ENCODE measurements at regions not wholly inside any gene's neighbourhood (a gene's known extent, or its start where the extent isn't known, plus 50 kb on each side); places are given as distances from the start of the nearest gene placed in this dataset.
"Not testable (repeated sequence)": the region's sequence is repeated elsewhere in the genome, so short reads cannot be mapped to it uniquely, and the experiment has no call there.

- DNase-seq, result no peak
These were observed 992.6 kb downstream of the PCDH9 start for GRCh38 chr13:66237411-66238062.

- no peak for DNase-seq
These were observed 996.0 kb downstream of the PCDH9 start for GRCh38 chr13:66234159-66234558.

- not testable (repeated sequence) for DNase-seq
These were observed 998.2 kb downstream of the PCDH9 start for GRCh38 chr13:66231958-66232357.

DNA sequence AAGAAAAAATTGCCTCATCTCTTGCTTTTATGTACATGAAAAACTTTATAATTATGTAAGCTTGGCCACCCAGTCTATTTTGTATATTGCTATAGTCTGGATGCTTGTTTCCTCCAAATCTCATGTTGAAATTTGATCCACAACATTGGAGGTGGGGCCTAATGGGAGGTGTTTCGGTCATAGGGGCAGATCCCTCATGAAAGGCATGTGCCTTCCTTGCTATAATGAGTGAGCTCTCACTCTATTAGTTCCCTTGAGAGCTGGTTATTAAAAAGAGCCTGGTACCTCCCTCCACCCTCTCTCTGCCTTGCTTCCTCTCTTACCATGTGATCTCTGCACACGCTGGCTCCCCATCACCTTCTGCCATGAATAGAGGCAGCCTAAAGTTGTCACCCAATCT, 1005.1 kb downstream of the PCDH9 start:
- no peak for DNase-seq

GRCh38 chr13:66224663-66225062, 1005.5 kb downstream of the PCDH9 start:
- DNase-seq, result no peak

- no peak for DNase-seq
These were observed 1007.2 kb downstream of the PCDH9 start for GRCh38 chr13:66222926-66223325.

DNA sequence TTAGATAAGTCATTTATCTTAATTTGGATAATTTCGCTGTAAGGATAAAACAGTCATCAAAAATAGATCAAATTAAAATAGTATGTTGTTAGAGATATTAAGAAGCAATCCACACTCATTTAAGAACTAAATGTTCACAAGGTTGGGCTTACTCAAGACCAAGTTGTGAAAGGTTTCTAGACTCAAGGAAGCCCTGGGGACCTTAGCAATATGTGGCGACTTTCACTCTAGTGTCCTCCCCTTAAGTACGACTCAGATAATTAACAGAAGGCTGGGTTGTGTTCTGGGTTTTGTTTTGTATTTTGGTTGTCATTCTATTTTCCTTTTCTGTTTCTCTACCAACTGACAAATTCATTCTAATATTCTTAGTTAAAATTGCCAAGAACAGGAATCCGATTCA, 1008.0 kb downstream of the PCDH9 start:
- DNase-seq, result no peak

DNA sequence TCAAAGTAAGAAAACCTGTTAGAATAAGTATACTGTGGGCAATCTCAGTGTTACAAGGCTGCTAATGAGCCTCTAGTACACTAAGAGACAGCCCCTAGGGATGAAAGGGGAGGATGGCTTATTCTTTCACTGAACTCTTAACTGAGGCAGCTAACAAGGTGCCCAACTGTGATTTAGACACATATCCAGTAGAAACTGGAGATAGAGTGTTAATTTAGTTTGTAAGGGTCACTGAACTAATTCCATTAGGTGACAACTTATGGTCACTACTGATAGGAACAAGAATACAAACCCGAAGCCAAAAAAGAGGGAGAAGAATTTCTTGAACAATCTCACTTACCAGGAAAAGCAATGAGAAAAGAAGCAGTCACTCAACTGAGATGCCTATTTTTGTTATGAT, 1010.6 kb downstream of the PCDH9 start:
- DNase-seq, result no peak

DNA sequence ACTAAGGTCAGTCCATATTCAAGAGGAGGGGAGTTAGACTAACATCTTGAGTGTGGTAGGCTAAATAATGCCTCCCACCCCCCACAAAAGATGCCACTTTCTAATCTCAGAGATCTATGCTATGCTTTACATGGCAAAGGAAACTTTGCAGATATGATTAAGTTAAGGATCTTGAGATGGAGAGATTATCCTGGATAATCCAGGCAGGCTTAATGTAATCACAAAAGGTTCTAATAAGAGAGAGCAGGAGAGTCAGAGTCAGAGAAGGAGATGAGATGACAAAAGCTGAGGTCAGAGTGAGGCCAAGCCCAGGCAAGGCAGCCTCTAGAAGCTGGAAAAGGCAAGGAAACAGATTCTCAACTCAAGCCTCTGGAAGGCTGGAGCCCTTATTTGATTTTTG, 1011.6 kb downstream of the PCDH9 start:
- DNase-seq, result no peak

GRCh38 chr13:66216728-66217127, 1013.4 kb downstream of the PCDH9 start:
- no peak for DNase-seq

DNA sequence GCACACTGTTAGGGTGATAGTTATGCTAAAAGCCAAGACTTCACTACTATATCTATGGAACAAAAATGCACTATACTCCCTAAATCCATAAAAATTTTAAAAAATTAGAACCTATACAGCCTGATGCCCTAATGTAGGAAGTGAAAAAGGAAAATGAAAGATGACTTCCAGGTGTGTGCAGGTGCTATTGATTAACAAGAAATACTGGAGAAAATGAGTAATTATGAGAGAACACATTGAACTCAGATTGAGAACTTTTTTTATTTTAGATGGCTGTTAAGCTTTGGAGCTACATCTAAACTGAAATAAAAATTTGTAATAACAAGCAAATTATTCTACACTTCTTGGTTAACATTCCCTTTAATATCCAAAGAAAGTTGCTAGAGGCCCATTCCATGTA, 1015.7 kb downstream of the PCDH9 start:
- no peak for DNase-seq

- DNase-seq, result no peak
These were observed 1017.6 kb downstream of the PCDH9 start for GRCh38 chr13:66212511-66212910.

DNA sequence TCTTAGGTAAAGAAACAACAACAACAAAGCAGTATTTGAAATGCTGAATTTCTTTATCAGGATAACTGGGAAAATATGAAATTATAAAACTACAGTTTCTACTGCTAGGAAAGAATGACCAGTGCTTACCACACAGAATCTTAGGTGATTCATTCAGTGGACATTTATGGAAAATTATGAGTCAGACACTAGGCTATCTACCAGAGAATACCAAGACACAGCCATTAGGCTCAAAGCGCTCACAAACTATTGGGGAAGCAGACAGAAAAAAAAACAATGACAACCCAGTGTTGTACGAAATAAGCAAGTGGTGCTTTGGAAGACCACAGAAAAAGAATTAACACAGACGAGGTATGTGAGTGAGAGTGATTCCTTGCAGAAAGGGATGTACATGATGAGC, 1019.5 kb downstream of the PCDH9 start:
- no peak for DNase-seq

GRCh38 chr13:66208589-66208988, 1021.5 kb downstream of the PCDH9 start:
- DNase-seq, result no peak

DNA sequence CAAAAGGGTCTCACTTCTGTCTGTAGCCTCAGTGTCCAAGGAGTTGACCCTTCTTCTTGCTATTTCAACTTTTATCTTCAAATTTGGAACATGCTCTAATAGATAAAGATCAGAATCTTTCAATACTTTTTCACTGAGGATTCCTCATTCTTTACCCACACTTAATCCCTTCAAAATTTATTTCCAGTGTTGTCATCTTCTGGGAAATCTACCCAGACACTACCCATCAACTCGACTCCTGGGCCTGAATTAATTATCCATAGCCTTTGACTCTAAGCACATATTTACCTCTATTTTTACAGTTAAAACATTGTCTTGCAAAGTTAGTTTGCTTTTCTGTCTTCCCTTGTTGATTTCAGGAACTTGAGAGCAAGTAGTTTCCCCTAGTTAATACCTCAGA, 1022.5 kb downstream of the PCDH9 start:
- no peak for DNase-seq

GRCh38 chr13:66205807-66206206, 1024.3 kb downstream of the PCDH9 start:
- DNase-seq, result no peak

- no peak for DNase-seq
These were observed 1029.6 kb downstream of the PCDH9 start for GRCh38 chr13:66200555-66200954.

- no peak for DNase-seq
These were observed 1034.9 kb downstream of the PCDH9 start for GRCh38 chr13:66195238-66195637.

GRCh38 chr13:66189986-66190385, 1040.2 kb downstream of the PCDH9 start:
- DNase-seq, result no peak

DNA sequence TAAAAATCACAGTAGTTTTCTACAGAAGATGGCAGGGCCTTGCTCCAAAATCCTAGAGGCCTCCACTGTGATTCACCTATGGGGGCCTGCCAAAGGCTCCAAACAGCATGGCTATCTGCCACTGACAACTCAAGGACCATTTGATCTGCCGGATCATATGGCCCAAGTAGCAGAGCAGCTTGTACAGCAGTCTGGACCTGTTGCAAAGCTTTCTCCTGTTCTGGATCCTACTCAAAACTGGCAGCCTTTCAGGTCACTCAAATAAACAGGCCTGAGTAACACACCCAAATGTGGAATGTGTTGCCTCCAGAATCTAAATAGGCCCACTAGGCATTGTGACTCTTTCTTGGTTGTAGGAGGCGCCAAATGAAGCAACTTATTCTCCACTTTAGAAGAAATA, 1049.3 kb downstream of the PCDH9 start:
- no peak for DNase-seq

DNA sequence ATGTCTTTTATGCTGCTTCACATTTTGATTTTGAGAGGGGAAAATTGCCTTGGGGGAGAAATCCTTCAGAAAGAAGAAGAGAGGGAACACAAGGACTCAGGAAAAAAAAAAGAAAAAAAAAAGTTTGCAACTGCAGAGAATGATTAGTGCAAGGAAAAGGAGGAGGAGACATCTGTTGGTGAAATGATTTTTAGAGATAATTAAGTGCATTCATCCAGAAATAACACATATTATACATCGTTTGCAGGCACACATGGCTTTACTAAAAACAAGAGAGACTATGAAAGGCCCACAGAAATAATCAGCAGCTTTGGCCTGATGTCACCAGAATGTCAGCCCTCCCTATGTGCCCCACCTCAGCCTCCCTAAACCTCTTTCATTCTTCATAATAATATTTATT, 1058.2 kb downstream of the PCDH9 start:
- DNase-seq, result no peak

DNA sequence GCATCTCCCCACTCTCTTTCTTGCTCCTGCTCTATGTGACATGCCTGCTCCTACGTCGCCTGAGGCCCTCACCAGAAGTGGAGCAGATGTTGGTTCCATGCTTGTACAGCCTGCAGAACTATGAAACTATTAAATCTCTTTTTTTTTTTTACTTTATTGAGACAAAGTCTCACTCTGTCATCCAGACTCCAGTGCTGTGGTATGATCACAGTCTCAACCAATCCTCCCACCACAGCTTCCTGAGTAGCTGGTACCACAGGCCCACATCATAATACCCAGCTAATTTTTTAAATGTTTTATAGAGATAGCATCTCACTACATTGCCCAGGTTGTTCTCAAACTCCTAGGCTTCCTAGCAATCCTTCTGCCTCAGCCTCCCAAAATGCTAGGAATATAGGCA, 1067.7 kb downstream of the PCDH9 start:
- no peak for DNase-seq

- DNase-seq, result no peak
These were observed 1070.6 kb downstream of the PCDH9 start for GRCh38 chr13:66159511-66159910.

DNA sequence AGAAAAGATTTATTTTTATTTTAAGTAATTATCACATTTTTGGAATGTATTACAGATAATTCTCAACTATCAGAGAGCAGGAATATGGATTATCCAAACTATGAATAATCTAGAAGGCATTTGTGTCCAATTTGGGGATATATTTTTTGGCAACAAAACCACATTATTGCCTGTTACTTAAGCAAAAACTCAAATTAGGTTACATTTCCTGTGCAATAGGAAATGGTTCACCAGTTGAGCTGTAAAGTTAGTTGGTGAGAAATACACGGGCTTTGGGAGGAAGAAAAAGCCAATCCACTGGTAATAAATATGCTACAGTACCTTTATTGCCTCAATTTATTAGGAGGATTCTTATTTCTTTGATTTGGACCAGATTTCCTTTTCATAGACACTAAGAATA, 1075.2 kb downstream of the PCDH9 start:
- no peak for DNase-seq

DNA sequence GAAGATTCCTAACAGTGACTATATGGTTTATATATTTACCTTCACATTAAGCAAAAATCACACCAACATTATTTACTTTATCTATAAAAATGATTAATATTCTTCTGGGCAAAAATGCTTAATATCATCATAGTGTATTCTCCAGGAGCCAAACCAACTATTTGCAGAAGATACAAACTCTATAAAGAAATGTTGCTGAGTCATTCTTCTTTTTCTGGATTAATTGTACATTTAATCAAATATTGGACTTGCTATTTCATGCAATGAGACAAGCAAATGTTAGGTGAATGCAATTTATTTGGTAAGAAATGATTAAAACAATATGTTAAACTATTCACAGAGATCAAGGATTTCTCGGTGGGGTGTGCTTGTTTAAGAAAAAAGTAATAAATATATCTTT, 1075.8 kb downstream of the PCDH9 start:
- no peak for DNase-seq

DNA sequence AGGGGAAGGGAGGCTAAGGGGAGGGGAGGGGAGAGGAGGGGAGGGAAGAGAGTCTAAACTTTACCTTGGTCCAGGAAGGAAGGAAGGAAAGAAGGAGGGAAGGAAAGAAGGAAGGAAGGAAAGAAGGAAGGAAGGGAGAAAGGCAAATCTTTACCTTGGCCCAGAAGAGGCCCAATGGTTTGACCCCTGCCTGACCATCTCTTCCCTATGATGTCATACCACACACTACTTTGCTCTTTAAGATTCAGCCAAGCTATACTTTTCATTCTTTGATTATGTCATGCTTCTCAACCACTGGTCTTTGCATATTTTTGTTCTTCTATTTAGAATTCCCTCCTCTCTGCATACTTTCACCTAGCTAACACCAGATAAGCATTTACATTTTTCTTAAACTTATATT, 1077.5 kb downstream of the PCDH9 start:
- DNase-seq, result no peak

Data from stimulated activated naive CD4-positive, alpha-beta T cell (primary cell).